ENCODE measurements at regions not wholly inside any gene's neighbourhood (a gene's known extent, or its start where the extent isn't known, plus 50 kb on each side); places are given as distances from the start of the nearest gene placed in this dataset.

- DNase-seq, result peak; percentile 86
Measured at GRCh38 chr13:33723772-33724435, 94.0 kb upstream of the RFC3 start.

- no peak for DNase-seq
Measured at GRCh38 chr13:33725340-33725739, 92.6 kb upstream of the RFC3 start.

GRCh38 chr13:33727297-33728083 lies 90.5 kb upstream of the RFC3 start:
- DNase-seq, result no peak

- peak; percentile 51 for DNase-seq
Measured at GRCh38 chr13:33728271-33729037, 89.5 kb upstream of the RFC3 start.

GRCh38 chr13:33730147-33730546 lies 87.8 kb upstream of the RFC3 start:
- DNase-seq, result no peak

GRCh38 chr13:33730619-33731018 lies 87.3 kb upstream of the RFC3 start:
- no peak for DNase-seq

GRCh38 chr13:33735276-33735675 lies 82.7 kb upstream of the RFC3 start:
- no peak for DNase-seq

GRCh38 chr13:33739254-33739653 lies 78.7 kb upstream of the RFC3 start:
- DNase-seq, result no peak

GRCh38 chr13:33740134-33740538 lies 77.8 kb upstream of the RFC3 start:
- no peak for DNase-seq

- no peak for DNase-seq
Measured at GRCh38 chr13:33742321-33742720, 75.6 kb upstream of the RFC3 start.

GRCh38 chr13:33743438-33744368 lies 74.2 kb upstream of the RFC3 start:
- no peak for DNase-seq

GRCh38 chr13:33744589-33745369 lies 73.2 kb upstream of the RFC3 start:
- no peak for DNase-seq

GRCh38 chr13:33745370-33746324 lies 72.3 kb upstream of the RFC3 start:
- no peak for DNase-seq

- no peak for DNase-seq
Measured at GRCh38 chr13:33746867-33747266, 71.1 kb upstream of the RFC3 start.

- no peak for DNase-seq
Measured at GRCh38 chr13:33751151-33751550, 66.8 kb upstream of the RFC3 start.

- DNase-seq, result no peak
Measured at GRCh38 chr13:33752094-33752493, 65.9 kb upstream of the RFC3 start.

GRCh38 chr13:33752597-33752996 lies 65.4 kb upstream of the RFC3 start:
- DNase-seq, result no peak

- no peak for DNase-seq
Measured at GRCh38 chr13:33756929-33757328, 61.0 kb upstream of the RFC3 start.

- DNase-seq, result no peak
Measured at GRCh38 chr13:33757713-33758112, 60.2 kb upstream of the RFC3 start.

- no peak for DNase-seq
Measured at GRCh38 chr13:33758113-33758512, 59.8 kb upstream of the RFC3 start.

GRCh38 chr13:33761740-33762139 lies 56.2 kb upstream of the RFC3 start:
- no peak for DNase-seq
